Heart left ventricle (tissue), 13 donors: ENCODE measurements at regions not wholly inside any gene's neighbourhood (a gene's known extent, or its start where the extent isn't known, plus 50 kb on each side); places are given as distances from the start of the nearest gene placed in this dataset.

Experiments used
- CTCF ChIP-seq, 12 donors: fragments of 200-600 bp; sonication (generic) in 4 of 12; IDR thresholded peaks; one replicate each; pipeline versions ENCODE4 v1.5.0 to v1.8.0; 2018 to 2022; ENCODE audit warnings: antibody characterized with exemption in 12 of 12, mild to moderate bottlenecking in 5 of 12
- POLR2A ChIP-seq, 2 donors: fragments of 450-650 bp; IDR thresholded peaks; one replicate each; pipeline ENCODE4 v1.6.1; 2017; ENCODE audit warnings: antibody characterized with exemption in 2 of 2, mild to moderate bottlenecking in 2 of 2, moderate library complexity in 2 of 2
- donor health status: ischemic (EF 13 %, LVEDD 7.1; RV severe dilation, severe dysfunction).
- donor health status: DM: no; HTN: yes; CAD: no.
- donor health status: DM: no; HTN: no; CAD: no.
- donor health status: ischemic (EF 25% LVEDD 6.9; RV normal size, moderate dysfunction).
- donor health status: ischemic (EF 25% LVEDD 5.7; RV mildly dilated, moderate dysfunction).
- donor health status: ischemic (EF 35%, LVEDD 5.7; RV mildly dilated, moderate dysfunction).
- donor health status: nonischemic (EF 11% LVEDD 7.7; RV severe dilation, severe dysfunction).
- donor health status: DM: yes; HTN: yes; CAD: no.
- donor health status: PGD.
- donor health status: ischemic (EF 29% LVEDD 5.4; RV normal size, mild dysfunction).
- donor health status: nonischemic (EF 23%, LVEDD 6.1; RV moderate dilation, normal function).

DNA sequence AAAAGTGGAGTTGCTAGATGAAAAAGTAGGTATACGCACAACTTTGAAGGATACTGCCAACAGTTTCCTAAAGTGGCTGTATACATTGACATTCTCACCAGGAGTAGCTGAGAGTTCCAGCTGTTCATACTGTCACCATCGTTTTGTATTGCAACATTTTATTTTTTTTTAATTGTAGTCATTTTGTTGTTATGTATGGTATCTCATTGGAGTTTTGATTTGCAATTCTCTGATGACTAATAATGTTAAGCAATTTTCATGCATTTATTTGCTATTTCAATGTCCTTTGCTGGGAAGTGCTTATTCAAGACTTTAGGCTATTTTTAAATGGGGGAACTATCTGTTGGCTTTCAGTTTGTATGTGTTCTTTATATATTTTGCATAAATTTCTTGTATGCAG lies 185.1 kb upstream of the TGFBR2 start:
- TF ChIP-seq CTCF (IDR thresholded peaks at IDR 0.05) (no peak), POLR2A (IDR thresholded peaks at IDR 0.05) (no peak)
